GM10248 (cell line): ENCODE measurements at regions not wholly inside any gene's neighbourhood (a gene's known extent, or its start where the extent isn't known, plus 50 kb on each side); places are given as distances from the start of the nearest gene placed in this dataset.

ENCODE experiments used
- CTCF ChIA-PET: fragments of 300-600 bp; sonication (Branson Sonifier 250); formaldehyde crosslinking; extraction: SDS; loops from one replicate; lab custom pipeline; 2021; ENCODE audit warnings: antibody characterized with exemption; lab: Yijun Ruan, JAX
- POLR2A ChIA-PET: fragments of 350-650 bp; sonication (Branson Sonifier 250); formaldehyde crosslinking; extraction: SDS; loops from one replicate; lab custom pipeline; 2020; ENCODE audit warnings: antibody characterized with exemption; lab: Yijun Ruan, JAX
- DNase-seq: peaks from one replicate; pipeline ENCODE4 v3.0.0; 2012; ENCODE audit errors: extremely low spot score
- TF ChIP-seq, protein P1 (sequence below): IDR thresholded peaks from 2 replicates; pipeline ENCODE4 v1.5.1; 2012; ENCODE audit warnings: mild to moderate bottlenecking, low read depth; ENCODE audit errors: extremely low read depth, missing control alignments, control extremely low read depth

DNA sequence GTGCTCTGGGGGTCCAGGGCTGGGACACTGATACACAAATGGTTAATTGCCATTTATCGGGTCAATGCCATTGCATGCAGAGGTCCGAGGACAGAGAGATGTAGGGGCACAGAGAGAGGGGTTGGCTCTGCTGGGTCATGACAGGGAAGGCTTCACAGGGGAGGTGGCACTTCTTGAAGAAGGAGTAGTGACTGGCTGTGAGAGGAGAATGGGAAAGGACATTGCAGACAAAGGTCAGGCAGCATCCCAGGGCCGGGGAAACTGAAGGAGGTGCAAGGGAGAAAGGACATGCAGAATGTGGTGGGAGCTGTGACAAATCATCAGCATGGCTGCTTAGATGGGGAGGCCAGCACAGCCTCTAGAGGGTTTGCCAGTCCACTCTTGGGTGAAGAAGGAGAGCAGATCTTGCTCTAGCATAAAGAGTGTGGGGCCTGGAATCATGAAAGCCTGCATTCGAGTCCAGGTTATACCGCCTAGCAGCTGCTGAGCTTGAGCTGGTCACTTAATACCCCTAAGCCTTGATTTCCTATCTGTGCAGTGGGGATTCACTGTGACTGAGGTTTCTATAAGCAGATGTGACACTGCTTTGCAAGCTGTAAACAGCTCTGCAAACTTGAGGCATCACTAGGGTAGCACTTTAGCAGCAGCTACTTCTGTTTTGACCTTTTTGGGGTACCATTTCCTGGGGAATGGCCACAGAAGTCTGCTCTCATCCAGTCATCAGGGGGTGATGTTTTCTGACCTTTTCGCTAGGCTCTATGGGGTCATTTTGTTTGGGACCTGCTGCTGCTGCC is 59.2 kb upstream of the EPS8L3 start:
- ChIA-PET POLR2A (no interaction called here), CTCF (interaction anchor here (1.0 to 1.6 kb wide), 3 partner anchors 32 to 183 kb away, joined by 3 to 6 read pairs (median 3); no protein-coding TSS in a partner anchor)
- TF ChIP-seq, protein P1, sequence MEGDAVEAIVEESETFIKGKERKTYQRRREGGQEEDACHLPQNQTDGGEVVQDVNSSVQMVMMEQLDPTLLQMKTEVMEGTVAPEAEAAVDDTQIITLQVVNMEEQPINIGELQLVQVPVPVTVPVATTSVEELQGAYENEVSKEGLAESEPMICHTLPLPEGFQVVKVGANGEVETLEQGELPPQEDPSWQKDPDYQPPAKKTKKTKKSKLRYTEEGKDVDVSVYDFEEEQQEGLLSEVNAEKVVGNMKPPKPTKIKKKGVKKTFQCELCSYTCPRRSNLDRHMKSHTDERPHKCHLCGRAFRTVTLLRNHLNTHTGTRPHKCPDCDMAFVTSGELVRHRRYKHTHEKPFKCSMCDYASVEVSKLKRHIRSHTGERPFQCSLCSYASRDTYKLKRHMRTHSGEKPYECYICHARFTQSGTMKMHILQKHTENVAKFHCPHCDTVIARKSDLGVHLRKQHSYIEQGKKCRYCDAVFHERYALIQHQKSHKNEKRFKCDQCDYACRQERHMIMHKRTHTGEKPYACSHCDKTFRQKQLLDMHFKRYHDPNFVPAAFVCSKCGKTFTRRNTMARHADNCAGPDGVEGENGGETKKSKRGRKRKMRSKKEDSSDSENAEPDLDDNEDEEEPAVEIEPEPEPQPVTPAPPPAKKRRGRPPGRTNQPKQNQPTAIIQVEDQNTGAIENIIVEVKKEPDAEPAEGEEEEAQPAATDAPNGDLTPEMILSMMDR: no peak
- peak; percentile 22 for DNase-seq

DNA sequence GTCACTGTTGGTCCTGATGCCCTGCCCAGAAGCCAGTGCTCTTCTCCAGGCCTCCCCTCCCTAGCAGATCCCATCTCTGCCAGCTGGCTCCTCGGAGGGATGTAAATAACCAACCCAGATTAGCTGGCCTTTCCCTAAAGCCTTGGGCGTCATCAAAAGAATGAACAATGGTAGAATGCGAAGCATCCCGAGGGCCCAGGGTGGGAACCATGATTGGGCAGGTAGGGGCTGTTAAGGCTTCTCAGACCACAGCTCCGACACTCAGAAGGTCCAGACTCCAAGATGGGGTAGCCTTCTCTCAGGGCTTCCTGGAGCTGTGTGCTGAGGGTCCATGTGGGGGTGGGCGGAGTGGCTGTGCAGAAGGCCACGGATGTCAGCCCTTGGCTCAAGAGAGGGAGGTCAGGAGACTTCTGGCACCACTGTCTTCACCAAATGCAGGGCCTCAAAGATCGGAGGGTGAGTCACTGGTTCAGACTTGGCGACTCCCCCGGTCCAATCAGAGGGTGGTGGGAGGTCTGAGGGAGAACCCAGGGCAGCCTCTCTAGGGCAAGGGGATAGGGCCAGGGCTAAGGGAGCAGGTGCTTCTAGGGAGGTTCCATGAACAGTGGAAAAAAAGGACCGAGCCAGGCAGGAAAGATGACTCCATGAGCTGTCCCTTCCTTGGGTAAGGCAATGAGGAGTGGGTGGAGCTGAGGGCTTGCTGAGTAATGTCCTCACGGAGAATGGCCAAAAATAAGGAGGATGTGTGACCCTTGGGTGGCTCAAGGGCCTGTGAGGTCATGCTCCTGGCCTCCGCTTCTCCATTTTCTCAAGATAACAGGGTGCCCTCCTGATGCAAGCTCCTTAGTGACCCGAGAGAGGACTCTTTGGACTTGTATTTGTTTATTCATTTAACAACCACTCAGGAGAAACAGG is 58.4 kb upstream of the EPS8L3 start:
- TF ChIP-seq, protein P1: no peak
- POLR2A ChIA-PET: no interaction called here
- CTCF ChIA-PET: interaction anchor here (1.3 to 1.6 kb wide), 3 partner anchors 31 to 182 kb away, joined by 3 to 6 read pairs (median 3); no protein-coding TSS in a partner anchor

DNA sequence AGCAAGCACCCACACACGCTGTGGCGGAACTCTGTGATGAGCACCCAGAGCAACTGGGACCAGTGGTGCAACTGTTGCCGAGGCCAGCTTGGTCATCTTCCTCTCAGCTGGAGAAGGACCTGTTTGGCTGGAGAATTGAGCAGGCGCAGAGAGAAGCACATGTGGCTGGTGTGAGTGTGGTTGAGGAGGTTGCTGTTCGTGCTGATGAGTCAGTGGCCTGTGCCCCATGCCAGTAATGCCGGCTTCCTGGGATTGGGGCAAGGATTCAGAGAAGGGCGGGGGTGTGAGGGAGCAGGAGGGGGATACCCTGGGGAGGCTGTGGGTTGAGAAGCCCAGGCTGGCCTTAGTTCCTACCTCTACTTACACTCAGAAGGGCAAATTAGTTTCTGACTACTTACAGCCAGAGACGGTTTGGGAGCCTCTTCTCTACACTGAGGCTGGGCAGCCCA is 57.5 kb upstream of the EPS8L3 start:
- peak; percentile 12 for DNase-seq
- ChIA-PET POLR2A (no interaction called here), CTCF (interaction anchor here (1.3 to 1.4 kb wide), 2 partner anchors 30 to 181 kb away, joined by 3 to 6 read pairs; no protein-coding TSS in a partner anchor)
- TF ChIP-seq, protein P1: no peak

More for the DNA sequence above, 58.4 kb upstream of the EPS8L3 start:
- DNase-seq: peak; percentile 8

DNA sequence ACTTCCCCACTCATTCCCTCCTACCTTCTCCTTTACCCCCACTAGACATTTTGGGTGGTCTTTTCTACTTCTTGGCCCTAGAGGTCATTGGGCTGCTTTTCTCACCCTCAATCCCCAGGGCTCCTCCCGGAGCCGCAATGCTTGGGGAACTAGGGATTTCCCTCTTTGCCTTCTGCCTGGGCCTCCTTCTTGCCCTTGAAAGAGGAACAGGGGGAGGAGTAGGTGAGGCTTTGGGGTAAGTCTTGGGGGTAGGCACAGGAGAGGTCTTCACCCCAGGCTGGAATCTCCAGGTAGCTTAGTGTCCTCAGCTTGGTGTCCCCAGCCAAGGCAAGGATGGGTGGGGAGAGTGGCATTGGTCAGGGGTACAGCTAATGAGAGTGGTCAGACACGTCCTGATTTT is 56.2 kb upstream of the EPS8L3 start:
- DNase-seq: no peak
- TF ChIP-seq, protein P1: no peak
- ChIA-PET POLR2A (no interaction called here), CTCF (interaction anchor here (1.4 to 2.2 kb wide), 2 partner anchors 29 to 165 kb away, joined by 3 to 6 read pairs; partner anchors contain the start of gene AHCYL1)

DNA sequence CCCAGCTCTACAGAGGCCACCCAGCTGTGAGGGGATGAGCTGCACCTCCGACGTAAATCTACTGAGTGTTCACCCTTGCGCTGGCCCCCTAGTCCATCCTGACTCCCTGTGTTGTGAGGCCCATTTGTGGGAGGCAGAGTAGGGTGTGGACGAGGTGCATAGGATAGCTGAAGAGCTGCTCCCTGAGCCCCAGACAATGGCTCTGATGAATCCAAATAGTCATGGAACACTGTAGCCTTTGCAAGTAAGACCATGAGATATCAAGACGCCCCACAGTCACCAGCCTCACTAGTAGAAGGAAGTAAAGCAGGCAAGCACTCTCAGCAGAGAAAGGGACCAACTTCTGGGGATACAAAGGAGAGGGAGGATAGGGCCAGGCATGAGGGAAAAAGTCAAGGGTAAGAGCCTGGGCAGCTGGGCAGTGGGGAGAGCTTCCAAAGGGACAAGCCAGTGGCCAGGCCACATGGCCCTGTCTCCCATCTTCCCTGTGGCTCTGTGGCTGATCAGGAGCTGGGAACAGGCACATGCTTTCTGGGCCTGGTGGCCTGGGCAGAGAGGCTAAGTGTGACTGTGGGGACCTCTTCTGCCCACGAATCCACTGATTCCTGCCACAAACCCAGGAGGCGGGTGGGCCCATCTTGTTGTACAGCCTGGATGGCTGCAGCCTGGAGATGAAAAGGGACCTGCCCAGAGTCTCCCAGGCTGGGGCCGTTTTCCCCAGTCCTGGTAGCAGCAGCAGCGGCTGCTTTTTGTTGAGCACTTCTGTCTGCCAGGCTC is 55.5 kb upstream of the EPS8L3 start:
- ChIA-PET CTCF (interaction anchor here (1.1 to 2.2 kb wide), 3 partner anchors 7 to 165 kb away, joined by 3 to 6 read pairs (median 4); partner anchors contain the start of gene AHCYL1), POLR2A (no interaction called here)
- TF ChIP-seq, protein P1: no peak

More for the DNA sequence above, 55.5 kb upstream of the EPS8L3 start:
- peak; percentile 8 for DNase-seq
